SK-N-SH (cell line): ENCODE measurements at regions not wholly inside any gene's neighbourhood (a gene's known extent, or its start where the extent isn't known, plus 50 kb on each side); places are given as distances from the start of the nearest gene placed in this dataset.
"Not testable (repeated sequence)": the region's sequence is repeated elsewhere in the genome, so short reads cannot be mapped to it uniquely, and the experiment has no call there.

ENCODE experiments used
- CTCF ChIP-seq: fragments of 200-600 bp; sonication (generic); IDR thresholded peaks from 2 replicates; pipeline ENCODE4 v1.6.1; 2017; ENCODE audit warnings: antibody characterized with exemption, mild to moderate bottlenecking, moderate library complexity
- ELF1 ChIP-seq: IDR thresholded peaks from 2 replicates; pipeline ENCODE4 v1.4.0; 2012
- EP300 ChIP-seq, 2 experiments: IDR thresholded peaks; 2 replicates each; pipeline versions ENCODE4 v1.4.0 to v1.6.1; 2012; ENCODE audit warnings: borderline replicate concordance in 1 of 2, low read depth in 1 of 2, low read length in 1 of 2
- EZH2phosphoT487 ChIP-seq: fragments of 200-600 bp; sonication (generic); IDR thresholded peaks from 2 replicates; pipeline ENCODE4 v1.6.1; 2017; ENCODE audit warnings: low read depth, mixed run types, mild to moderate bottlenecking, antibody characterized with exemption, moderate library complexity, borderline replicate concordance
- FOXJ3 ChIP-seq: sonication (generic); formaldehyde crosslinking; IDR thresholded peaks from 2 replicates; pipeline ENCODE4 v1.5.1; 2020; ENCODE audit warnings: mild to moderate bottlenecking, missing genetic modification reagents
- MXI1 ChIP-seq: IDR thresholded peaks from 2 replicates; pipeline ENCODE4 v1.6.1; 2012; ENCODE audit warnings: mild to moderate bottlenecking, low read depth, low read length, improper control_type of control experiment
- NFIC ChIP-seq: IDR thresholded peaks from 2 replicates; pipeline ENCODE4 v1.4.0; 2012; ENCODE audit warnings: borderline replicate concordance
- PBX3 ChIP-seq: IDR thresholded peaks from 2 replicates; pipeline ENCODE4; 2012
- POLR2AphosphoS5 ChIP-seq: IDR thresholded peaks from 2 replicates; pipeline ENCODE4 v1.6.1; 2012; ENCODE audit warnings: low read depth, low read length
- RFX5 ChIP-seq: IDR thresholded peaks from 2 replicates; pipeline ENCODE4 v1.6.1; 2012; ENCODE audit warnings: mild to moderate bottlenecking, improper control_type of control experiment, low read length
- TCF12 ChIP-seq: IDR thresholded peaks from 2 replicates; pipeline ENCODE4 v1.4.0; 2012
- YY1 ChIP-seq: IDR thresholded peaks from 2 replicates; pipeline ENCODE4 v1.4.0; 2012; ENCODE audit warnings: low read depth, mild to moderate bottlenecking
- ZBTB33 ChIP-seq: IDR thresholded peaks from 2 replicates; pipeline ENCODE4 v1.4.0; 2012; ENCODE audit warnings: low read depth, borderline replicate concordance

GRCh38 chr10:42994909-42995308, 82.0 kb upstream of the RET start:
- TF ChIP-seq EZH2phosphoT487; POLR2AphosphoS5; ZBTB33; RFX5; TCF12; CTCF; ELF1; PBX3; EP300 (IDR thresholded peaks at IDR 0.05; ENCODE audit: borderline replicate concordance in 1 of 2, low read depth in 1 of 2, low read length in 1 of 2); NFIC; FOXJ3; MXI1; YY1: not testable (repeated sequence)
